HG03354 (cell line): ENCODE measurements at regions not wholly inside any gene's neighbourhood (a gene's known extent, or its start where the extent isn't known, plus 50 kb on each side); places are given as distances from the start of the nearest gene placed in this dataset.
"Not testable (repeated sequence)": the region's sequence is repeated elsewhere in the genome, so short reads cannot be mapped to it uniquely, and the experiment has no call there.

ENCODE experiments used
- ATAC-seq: cut with Tn5 transposase; IDR thresholded peaks from one replicate; pipeline ENCODE4 v1.9.1; 2021; ENCODE audit warnings: mild to moderate bottlenecking; ENCODE audit not compliant: unreplicated experiment, poor library complexity, severe bottlenecking

DNA sequence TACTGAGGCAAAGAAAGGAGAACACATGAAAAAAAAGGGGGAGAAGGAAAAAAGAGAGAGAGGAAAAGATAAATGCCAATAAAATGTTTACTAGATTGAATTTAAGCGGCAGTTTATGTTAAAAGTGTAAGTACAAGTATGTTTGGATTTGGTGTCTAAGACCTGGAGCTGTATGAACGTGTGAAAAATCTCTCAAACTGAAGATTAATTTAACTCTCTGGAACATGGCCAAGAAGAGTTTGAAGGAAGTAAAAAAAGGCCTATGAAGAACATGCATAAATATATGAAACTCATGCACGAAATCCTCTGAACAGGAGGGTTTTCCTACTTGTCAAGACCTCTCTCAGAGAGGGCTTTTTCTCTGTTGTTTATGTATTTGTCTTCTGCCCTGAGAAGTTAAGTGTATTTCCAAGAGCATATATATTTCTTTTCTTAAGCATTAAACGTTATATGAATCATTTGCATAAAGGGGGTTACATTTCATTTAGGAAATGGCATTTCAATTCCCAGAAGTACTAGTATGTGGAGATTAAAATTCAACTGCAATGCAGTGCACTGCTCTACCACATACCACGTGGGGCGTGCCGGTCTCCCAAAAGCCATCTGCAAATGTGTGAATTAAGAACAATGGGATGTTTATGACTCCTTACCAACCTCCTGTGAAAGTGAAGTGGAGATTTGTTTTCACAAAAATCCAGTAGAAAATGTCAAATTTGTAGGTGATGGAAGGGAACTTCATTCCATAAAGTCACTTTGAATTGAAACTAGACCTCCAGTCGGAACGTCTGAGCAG lies 281.1 kb upstream of the TRIB2 start:
- ATAC-seq: no peak

DNA sequence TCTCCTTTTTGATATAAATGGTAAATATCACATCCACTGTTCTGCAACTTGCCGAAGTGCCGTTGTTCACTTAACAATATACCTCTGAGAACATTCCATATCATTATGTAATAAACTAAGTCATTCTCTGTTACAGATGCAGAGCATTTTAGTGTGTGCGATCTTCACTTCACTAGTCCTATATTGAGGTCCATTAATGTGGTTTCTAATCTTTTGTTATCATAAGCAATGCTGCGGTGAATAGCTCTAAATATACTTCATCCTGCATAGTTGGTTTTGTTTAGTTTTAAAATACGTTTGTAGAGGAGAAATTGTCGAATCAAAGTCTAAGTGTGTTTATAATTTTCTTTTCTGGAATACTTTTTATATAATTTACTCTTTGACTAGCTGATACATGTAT lies 280.3 kb upstream of the TRIB2 start:
- ATAC-seq: no peak

DNA sequence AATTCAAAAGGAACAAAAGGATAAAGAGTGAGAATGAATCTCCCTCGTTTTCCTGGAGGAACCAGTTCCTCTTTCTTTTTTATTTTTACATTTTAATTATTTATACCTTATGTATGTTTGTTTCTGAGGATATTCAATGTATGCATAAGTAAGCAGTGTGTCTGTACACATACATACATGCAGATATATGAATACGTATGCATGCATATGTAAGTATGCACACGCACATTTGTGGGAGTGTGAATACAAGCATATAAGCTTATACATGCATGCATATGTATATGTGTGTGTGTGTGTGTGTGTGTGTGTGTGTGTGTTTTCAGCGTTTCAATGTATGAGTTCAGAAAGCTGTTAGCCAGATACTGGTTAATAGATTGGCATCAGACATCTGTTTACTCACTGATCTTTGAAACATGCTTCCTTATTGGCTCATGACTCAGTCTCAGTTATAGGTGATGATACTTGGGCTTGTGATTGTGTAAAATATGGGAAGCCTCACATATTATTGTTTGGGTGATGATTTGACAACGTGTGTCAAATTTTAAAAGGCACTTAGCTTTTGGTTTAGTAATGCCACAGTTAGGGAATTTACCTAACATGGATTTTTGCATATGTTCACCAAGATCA lies 279.7 kb upstream of the TRIB2 start:
- no peak for ATAC-seq

DNA sequence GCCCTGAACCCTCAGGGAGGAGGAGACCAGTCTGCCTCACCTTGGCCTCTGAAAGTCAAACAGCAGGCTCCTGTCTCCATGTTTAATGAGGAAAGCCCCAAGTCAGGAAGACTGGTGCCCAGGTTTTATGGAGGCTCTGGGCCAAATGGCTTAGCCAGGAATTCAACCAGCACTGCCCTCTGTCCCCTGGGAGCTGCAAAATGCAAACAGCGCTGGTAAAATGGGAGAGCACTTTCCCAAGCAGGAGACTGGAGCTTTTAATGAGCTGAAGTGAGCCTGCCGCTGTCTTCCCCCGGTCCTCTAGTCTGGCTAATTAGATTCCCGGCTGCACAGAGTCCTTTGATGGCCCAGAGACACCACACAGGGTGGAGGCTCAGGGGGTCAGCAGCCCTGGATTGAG lies 276.0 kb upstream of the TRIB2 start:
- ATAC-seq: no peak

DNA sequence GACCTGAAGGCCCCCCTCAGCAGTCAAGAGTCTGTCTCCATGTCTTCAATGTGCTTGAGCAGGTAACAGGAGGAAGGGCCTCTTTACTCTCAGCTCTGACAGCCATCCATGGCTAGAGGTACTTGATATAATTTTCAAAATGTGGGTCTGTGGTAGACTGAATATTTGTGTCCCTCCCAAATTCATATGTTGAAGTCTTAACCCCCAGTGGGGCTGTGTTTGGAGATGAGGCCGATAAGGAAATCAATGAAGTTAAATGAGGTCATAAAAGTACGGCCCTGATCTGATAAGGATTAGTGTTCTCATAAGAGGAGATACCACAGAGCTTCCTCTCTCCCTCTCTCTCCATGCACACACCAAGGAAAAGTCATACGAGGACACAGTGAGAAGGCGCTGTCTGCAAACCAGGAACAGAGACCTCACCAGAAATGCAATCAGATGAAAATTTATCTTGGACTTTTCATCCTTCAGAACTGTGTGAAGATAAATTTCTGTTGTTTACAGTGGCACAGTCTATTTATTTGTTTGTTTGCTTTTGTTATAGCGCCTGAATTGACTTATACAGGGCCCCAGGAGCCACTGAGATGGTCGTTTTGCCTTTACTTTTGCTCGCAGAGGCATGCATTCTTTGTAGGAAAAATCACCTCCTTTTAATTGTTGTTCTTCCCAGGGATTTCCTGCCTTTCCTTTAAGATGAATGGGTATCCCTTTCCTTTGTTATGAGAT lies 274.8 kb upstream of the TRIB2 start:
- ATAC-seq: no peak

DNA sequence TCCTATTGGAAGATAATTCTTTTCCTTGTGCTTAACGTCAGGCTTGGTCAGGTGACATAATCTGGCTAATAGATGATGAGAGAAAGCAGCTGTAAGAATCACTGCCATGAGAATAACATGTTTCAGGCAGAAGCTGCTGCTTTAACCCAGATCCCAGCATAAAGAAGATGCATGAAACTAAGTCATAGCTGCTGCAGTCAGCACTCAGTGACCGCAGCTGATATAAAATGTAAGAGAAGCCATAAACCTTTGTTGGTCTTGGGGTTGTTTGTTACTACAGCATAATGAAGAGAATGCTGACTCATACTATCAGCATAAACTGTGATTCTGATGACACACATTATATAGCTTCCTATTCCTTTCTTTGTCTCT lies 274.3 kb upstream of the TRIB2 start:
- ATAC-seq: no peak

DNA sequence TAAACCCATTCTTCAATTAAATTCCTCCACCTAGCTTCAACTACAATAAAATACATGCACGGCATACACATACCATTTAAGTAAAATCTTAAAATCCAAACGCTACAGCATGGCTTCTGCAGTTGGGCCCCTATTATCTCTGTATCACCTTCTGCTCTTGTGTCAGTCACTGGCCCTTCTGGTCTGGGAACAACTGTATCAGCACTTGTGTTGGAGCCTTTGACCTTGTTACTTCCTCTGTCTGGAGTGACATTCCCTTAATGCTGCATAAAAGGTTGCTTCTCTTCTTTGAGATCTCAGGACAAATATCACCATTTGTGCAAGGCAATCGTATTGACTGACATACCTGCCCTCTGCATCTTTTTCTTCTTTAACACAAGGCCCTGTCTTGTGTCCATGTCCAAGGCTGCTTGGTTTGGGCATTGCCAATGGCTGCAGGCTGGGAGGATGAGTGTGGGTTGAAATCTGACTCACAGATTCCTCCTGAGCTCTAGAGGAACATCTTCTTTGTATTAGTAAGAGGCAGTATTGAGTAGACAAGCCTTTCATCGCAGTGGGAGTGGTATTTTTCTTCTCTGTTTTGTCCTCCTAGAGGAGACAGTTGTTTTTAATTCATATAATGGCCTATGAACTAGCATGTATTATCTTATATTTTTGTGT lies 267.8 kb upstream of the TRIB2 start:
- ATAC-seq: no peak

DNA sequence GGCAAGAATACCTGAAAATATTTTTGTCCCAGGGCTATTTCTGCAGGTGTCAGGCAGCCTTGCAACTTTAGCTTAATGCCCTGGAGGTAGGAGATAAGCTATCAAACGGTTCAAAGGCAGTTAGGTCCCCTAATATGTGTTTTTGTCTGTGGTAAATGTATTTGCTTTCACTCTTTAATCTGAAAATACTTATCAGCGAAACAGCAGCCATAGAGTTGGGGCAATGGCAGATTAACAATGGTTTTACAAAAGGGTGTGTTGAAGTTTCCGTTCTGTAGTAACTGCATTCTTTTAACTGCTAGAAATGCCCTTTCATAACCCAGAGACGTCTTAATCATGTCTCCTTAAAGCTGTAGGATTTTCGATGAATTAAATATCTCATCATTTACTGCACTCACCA lies 265.0 kb upstream of the TRIB2 start:
- no peak for ATAC-seq

DNA sequence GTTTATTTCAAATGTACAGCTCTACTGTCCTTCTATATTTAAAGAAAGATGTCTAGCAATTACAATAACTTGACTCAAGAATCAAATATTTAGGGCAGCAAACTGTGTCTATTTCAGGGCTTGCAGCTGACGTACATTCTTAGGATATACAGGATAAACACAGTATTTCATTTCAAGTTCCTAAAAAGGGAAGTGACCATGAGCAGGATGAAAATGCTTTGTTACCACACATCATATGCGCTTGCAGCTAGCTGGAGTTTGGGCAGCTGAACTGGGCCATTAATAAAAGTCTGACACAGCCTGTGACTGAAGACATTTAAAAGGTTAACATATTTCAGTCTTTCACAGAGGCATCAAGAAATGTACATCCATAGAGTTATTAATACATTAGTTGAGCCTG lies 264.6 kb upstream of the TRIB2 start:
- no peak for ATAC-seq

DNA sequence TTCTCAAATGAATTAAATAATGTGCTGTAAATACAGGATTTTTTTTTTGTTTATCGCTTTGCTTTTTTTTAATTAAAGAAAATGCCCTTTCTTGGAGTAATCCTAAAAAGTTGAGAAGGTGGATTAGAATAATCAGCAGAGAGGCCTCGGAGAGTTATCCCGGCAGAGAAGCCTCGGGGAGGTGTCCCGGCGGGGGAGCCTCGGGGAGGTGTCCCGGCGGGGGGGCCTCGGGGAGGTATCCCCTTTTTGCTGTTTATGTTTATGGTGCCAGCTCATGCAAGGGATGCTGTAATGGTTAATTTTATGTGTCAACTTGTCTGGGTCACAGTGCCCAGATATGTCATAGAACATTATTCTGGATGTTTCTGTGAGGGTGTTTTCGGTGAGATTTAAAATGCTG lies 263.0 kb upstream of the TRIB2 start:
- no peak for ATAC-seq

DNA sequence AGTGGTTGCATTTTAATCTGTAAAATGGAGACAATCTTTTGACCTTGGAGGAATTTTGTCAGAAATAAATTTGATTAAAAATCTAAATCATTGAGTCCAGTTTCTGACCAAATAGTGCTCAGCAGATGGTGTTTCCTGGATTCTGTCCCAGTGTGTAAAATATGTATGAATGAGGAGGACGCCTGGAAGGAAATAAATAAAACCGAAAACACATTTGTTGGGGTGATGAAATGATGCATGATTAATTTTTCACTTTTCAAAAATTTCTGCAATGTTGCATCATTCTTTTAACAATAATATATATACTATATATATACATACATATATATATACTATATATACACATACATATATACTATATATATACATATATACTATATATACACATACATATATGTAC lies 261.1 kb upstream of the TRIB2 start:
- no peak for ATAC-seq

DNA sequence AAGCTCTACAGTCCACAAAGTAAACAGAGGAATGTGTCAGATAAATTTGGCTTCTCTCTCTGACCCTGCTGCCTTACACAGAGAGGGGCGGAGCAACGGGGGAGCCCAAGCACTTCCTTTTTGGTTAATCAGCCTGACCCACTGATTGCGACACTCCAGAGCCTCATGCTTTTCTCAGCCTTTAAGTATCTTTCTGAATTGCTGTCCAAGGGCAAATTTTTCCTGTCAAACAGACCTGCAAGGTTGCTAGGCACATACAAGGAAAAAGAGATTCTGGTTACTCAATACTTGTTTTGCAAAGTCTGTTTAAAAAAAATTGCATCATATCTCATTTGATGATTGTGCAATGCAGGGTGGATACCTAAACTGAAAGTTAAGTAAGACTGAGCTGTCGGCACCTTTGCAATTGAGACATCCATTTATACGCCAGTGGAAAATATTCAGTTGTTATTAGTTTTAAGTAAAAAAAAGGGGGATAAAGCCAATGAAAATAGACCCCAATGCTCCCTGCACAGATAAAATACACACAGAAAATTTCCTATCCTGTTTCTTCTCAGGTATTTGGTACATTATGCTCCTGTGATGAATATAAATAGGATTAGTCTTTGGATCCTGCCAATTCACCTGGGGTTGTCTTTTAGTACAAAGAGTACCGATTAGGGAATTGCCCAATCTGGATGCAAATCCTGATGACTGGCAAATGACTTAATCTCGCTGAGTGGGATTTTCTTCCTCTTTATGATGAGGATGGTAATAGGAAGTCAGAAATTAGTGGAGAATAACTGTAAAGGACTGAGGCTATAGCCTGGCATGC lies 260.2 kb upstream of the TRIB2 start:
- peak; percentile 98 for ATAC-seq

DNA sequence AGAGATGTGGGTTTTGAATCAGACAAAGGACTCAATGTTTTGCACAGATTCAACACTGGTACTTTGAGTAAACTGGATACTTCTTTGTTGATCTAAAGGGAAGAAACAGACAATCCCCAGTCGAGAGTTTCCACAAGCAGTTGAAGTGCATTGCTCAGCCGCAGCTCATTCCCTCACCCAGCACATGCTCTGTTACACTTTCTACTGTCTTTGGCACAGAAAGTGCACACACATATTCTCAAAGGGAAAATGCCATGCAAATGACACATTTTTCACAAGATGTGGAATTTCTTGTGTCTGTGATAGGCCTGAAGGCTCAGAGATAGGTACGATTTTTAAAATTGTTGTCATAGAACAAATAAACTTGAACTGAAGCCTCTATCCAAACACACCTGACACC lies 258.9 kb upstream of the TRIB2 start:
- no peak for ATAC-seq

DNA sequence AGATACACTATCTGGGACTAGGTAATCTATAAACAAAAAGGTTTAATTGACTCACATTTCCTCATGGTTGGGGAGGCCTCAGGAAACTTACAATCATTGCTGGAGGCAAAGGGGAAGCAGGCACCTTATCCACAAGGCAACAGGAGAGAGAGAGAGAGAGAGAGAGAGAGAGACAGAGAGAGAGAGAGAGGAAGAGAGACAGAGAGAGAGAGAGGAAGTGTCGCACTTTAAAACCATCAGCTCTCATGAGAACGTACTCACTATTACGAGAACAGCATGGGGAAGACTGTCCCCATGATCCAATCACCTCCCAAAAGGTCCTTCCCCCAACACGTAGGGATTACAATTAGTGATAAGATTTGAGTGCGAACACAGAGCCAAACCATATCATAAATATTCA lies 253.5 kb upstream of the TRIB2 start:
- ATAC-seq: no peak

DNA sequence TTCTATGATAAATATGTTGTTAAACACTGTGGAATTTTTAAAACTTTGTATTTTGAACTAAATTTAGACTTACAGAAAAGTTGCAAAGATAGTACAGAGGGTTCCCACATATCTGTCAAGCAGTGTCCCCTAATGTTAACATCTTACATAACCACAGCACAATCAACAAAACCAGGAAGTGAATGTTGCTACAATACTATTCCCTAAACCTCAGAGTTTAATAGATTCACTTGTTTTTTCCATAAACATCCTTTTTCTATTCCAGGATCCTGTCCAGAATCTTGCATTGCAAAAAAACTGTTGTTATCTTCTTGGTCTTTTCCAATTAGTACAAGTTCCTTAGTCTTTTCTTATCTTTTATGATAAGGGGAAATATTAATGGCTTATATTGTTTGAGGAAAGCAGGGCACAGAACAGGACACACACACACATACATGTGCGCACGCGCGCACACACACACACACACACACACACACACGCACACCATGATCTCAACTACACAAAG lies 251.1 kb upstream of the TRIB2 start:
- no peak for ATAC-seq

DNA sequence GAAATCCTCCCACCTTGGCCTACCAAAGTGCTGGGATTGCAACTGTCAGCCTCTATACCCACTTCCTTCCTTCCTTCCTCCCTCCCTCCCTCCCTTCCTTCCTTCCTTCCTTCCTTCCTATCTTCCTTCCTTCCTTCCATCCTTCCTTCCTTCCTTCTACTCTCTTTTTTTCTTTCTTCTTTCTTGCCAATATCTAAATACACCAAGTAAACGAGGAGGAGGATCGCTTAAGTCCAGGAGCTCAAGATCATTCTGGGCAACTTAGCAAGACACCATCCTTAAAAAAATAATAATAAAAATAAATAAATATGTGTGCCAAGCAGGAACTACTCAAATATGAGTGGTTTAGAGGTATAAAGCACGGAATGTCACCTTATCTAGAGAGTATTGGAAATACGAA lies 249.4 kb upstream of the TRIB2 start:
- no peak for ATAC-seq

DNA sequence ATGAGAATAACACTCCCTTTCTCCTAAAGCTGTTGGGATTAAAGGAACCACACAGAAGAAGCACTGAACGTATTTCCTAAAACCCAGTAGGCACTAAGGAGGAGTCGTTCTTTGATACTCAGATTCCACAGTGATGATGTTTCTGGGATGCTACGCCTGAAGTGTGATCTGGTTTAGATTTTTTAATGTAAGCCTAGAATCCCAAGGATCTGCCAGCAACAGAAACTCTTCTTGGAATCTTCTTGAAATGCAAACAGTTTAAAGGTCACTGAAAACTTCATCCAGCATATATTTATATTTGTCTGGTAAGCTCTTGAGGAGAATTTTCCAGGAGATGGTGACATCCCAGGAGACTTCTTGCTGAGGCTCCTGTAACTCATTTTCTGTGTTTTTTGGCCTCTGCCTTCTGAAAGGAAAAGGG lies 247.6 kb upstream of the TRIB2 start:
- no peak for ATAC-seq

DNA sequence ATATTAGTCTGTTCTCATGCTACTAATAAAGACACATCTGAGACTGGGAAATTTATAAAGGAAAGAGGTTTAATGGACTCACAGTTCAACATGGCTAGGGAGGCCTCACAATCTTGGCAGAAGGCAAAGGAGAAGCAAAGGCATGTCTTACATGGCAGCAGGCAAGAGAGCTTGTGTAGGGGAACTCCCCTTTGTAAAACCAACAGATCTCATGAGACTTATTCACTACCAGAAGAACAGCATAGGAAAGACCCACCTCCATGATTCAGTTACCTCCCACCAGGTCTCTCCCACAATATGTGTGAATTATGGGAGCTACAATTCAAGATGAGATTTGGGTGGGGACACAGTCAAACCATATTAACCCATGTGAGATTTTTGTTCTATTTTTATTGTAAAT lies 244.5 kb upstream of the TRIB2 start:
- not testable (repeated sequence) for ATAC-seq

DNA sequence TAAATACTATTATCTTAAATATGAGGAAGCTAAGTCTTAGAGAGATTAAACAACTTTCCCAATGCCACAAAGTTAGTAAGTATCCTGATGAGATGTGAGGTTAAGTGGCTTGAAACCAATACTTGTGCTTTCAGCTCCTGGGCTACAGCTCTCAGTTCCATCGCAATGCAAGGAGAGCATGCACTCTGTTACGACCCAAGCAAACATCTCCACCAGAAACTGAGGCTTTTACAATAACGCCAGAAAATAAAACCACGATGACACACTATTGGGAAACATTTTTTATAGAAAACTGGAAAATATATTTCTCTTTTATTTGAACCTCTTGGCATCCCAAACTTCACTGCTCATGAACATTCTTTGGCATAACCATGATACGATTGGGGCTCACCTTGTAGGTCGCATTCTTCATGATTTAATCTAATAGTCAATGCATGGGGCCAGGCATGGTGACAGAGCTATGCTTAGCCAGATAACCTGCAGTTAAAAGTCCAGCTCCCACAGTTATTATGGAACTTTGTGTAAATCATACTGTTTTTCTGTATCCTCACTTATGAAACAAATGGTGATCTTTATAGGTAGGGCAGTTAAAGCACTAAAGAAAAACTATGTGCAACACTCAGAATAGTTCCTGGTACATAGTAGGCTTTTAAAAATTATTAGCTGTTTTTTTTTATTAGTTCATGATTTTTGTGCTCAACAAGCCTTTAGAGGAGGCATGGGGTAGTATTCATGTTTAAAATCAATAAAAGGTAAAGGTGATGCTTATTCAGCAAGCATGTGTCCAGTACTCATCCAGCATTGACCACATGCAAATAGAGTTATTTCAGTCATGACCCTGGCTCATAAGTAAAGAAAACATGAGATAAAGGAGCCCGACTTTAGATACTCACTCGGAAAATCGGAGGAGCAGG lies 238.3 kb upstream of the TRIB2 start:
- no peak for ATAC-seq
